MCF 10A (cell line): ENCODE measurements at regions not wholly inside any gene's neighbourhood (a gene's known extent, or its start where the extent isn't known, plus 50 kb on each side); places are given as distances from the start of the nearest gene placed in this dataset.

Experiments
- BruUV-seq: library from RNA; stranded (reverse); fragments of 400-500 nt; replicated peaks from 2 replicates; lab custom pipeline; 2021; lab: Mats Ljungman, UMichigan
- CTCF ChIA-PET: fragments of 300-600 bp; sonication (Branson Sonifier 250); formaldehyde crosslinking; extraction: SDS; loops from one replicate; lab custom pipeline; 2021; ENCODE audit warnings: antibody characterized with exemption, inconsistent platforms; lab: Yijun Ruan, JAX
- POLR2A ChIA-PET: fragments of 300-600, 350-650 bp; sonication (Branson Sonifier 250); formaldehyde crosslinking; extraction: SDS; loops from one replicate; lab custom pipeline; 2020; ENCODE audit warnings: antibody characterized with exemption, inconsistent platforms; lab: Yijun Ruan, JAX
- DNase-seq: peaks from one replicate; pipeline ENCODE4 v3.0.0-alpha.2; 2018; ENCODE audit not compliant: unreplicated experiment
- H3K27ac Mint-ChIP-seq: one replicate; pipeline ENCODE4 v1.8.0; 2022; ENCODE audit warnings: mild to moderate bottlenecking, low read depth, mixed read lengths; ENCODE audit not compliant: unreplicated experiment
- H3K27me3 Mint-ChIP-seq: one replicate; pipeline ENCODE4 v1.8.0; 2022; ENCODE audit warnings: mixed read lengths; ENCODE audit not compliant: insufficient read depth, unreplicated experiment
- H3K36me3 Mint-ChIP-seq: one replicate; pipeline ENCODE4 v1.8.0; 2022; ENCODE audit warnings: mild to moderate bottlenecking, moderate library complexity, mixed read lengths; ENCODE audit not compliant: insufficient read depth, unreplicated experiment
- H3K4me1 Mint-ChIP-seq: one replicate; pipeline ENCODE4 v1.8.0; 2022; ENCODE audit warnings: mixed read lengths; ENCODE audit not compliant: insufficient read depth, unreplicated experiment
- H3K4me3 Mint-ChIP-seq: one replicate; pipeline ENCODE4 v1.8.0; 2022; ENCODE audit warnings: mild to moderate bottlenecking, moderate library complexity, mixed read lengths; ENCODE audit not compliant: unreplicated experiment
- H3K9me3 Mint-ChIP-seq: one replicate; pipeline ENCODE4 v1.8.0; 2022; ENCODE audit warnings: mixed read lengths; ENCODE audit not compliant: unreplicated experiment
- intact Hi-C: fragments of 100-400 bp; cut with micrococcal nuclease; formaldehyde crosslinking; loops from 2 replicates; pipeline ENCODE4 v1.14.1; 2022
- TF ChIP-seq, protein P1 (sequence below): fragments of 200-600 bp; IDR thresholded peaks from one replicate; pipeline ENCODE4 v1.8.0; 2022; ENCODE audit warnings: antibody characterized with exemption, mild to moderate bottlenecking; ENCODE audit not compliant: unreplicated experiment

DNA sequence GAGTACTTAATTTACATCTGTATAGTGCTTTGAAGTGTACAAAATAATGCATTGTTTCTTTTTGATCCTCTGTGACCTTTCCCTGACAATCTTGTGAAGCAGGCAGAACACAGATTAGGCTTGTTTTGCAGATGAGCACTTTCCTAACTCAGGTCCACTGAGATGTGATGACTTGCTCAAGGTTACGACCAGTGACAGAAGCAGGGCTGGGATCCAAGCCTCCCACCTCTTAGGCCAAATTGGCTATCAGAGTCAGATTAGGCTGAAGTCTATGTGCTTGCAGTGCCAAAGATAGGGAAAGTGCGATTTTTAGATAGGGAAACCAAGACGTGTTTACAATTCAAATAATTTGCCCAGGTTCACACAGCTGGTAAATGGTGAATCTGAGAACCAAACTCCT, 147.3 kb downstream of the OMA1 start:
- ChIA-PET POLR2A (no interaction called here), CTCF (no interaction called here)
- intact Hi-C loops: no loop called here

DNA sequence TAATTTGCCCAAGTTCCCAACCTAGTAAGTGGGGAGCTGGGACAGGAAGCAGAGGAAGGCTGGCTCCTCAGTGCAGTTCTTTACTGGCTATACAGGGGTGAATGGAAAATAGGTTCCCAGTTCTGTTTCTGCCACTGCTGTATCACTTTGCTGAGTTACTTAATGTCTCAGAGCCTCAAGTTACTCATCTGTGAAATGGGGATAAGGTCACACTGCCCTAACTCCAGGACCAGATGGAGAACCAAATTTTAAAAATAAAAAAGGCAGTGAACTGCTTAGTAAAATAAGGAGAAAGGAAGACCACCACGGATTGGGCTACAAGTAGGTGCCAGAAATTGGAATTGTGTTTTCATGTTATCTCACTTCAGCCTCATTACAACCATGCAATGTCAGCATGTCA, 147.8 kb downstream of the OMA1 start:
- Mint-ChIP-seq H3K36me3 (no peaks in the 10 kb centered on the region), H3K27me3 (peaks cover 11% of the 10 kb centered on the region), H3K4me1 (peaks cover 26% of the 10 kb centered on the region), H3K9me3 (no peaks in the 10 kb centered on the region), H3K4me3 (no peak overlapping the region), H3K27ac (no peak overlapping the region)
- DNase-seq: no peak
- TF ChIP-seq, protein P1, sequence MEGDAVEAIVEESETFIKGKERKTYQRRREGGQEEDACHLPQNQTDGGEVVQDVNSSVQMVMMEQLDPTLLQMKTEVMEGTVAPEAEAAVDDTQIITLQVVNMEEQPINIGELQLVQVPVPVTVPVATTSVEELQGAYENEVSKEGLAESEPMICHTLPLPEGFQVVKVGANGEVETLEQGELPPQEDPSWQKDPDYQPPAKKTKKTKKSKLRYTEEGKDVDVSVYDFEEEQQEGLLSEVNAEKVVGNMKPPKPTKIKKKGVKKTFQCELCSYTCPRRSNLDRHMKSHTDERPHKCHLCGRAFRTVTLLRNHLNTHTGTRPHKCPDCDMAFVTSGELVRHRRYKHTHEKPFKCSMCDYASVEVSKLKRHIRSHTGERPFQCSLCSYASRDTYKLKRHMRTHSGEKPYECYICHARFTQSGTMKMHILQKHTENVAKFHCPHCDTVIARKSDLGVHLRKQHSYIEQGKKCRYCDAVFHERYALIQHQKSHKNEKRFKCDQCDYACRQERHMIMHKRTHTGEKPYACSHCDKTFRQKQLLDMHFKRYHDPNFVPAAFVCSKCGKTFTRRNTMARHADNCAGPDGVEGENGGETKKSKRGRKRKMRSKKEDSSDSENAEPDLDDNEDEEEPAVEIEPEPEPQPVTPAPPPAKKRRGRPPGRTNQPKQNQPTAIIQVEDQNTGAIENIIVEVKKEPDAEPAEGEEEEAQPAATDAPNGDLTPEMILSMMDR: no peak
- intact Hi-C loops: no loop called here
- ChIA-PET POLR2A (interaction anchor here (0.6 kb wide), 1 partner anchor 150 kb away, joined by 3 read pairs; no protein-coding TSS in a partner anchor), CTCF (no interaction called here)
- no TSS peak for BruUV-seq

More for the DNA sequence above, 147.3 kb downstream of the OMA1 start:
- H3K36me3 Mint-ChIP-seq: no peaks in the 10 kb centered on the region
- TF ChIP-seq, protein P1: no peak
- peaks cover 26% of the 10 kb centered on the region for H3K4me1 Mint-ChIP-seq
- BruUV-seq: no TSS peak
- H3K9me3 Mint-ChIP-seq: no peaks in the 10 kb centered on the region
- H3K4me3 Mint-ChIP-seq: no peak overlapping the region
- no peak for DNase-seq
- peaks cover 11% of the 10 kb centered on the region for H3K27me3 Mint-ChIP-seq
- H3K27ac Mint-ChIP-seq: no peak overlapping the region

DNA sequence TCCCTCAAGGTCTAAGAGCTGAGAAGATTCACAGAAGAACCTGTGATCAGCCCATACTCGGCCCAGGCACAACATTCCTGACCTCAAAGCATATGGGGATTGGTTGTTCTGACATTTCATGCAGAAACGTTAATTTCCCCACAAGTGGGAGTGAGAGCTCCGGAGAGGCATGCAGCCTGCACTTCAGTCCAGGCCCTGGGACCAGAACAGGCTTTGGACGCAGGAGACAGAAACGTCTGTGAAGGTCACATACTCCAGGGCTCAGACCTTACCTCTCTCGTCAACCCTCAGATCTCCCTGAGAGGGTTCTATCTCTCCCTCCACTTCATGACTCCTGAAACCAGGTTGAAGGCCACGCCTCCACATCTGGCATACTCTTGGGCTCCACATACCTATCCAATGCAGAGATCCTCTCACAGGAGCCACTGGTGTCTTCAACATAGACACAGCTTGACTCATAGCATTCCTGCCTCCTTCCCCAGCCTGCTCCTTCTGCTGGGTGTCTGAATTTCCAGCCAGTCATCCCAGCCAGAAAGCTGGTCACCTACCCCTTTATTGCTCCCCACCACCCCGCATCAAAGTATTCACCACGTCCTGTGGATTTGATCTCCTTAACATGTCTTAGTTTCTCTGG, 149.2 kb downstream of the OMA1 start:
- no TSS peak for BruUV-seq
- TF ChIP-seq, protein P1: no peak
- no peak overlapping the region for H3K4me3 Mint-ChIP-seq
- intact Hi-C loops: no loop called here
- H3K9me3 Mint-ChIP-seq: no peaks in the 10 kb centered on the region
- ChIA-PET CTCF (no interaction called here), POLR2A (no interaction called here)
- no peaks in the 10 kb centered on the region for H3K36me3 Mint-ChIP-seq
- H3K27ac Mint-ChIP-seq: no peak overlapping the region
- DNase-seq: peak; percentile 8
- H3K27me3 Mint-ChIP-seq: peaks cover 6% of the 10 kb centered on the region
- H3K4me1 Mint-ChIP-seq: peaks cover 23% of the 10 kb centered on the region

DNA sequence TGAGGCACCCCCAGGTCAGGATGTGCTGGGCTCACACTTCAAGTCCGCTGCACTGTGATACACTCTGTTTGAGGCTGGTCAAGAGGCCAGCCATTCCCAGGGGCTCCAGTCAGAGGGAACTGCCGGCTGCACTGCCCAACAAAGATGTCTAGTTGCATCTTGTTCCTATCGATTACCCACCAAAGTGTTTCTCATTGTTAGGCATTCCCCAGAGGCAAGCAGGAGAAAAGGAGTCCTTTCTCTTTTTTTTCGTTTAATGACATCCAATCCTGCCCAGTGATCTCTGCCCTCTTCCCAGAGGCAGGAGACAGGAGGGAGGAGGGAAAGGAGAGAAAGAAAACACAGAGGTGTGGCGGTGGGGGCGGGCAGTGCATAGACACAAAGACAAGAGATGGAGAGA, 150.4 kb downstream of the OMA1 start:
- Mint-ChIP-seq H3K36me3 (no peaks in the 10 kb centered on the region), H3K9me3 (no peaks in the 10 kb centered on the region), H3K27ac (no peak overlapping the region), H3K4me1 (peaks cover 20% of the 10 kb centered on the region), H3K4me3 (no peak overlapping the region), H3K27me3 (no peaks in the 10 kb centered on the region)
- POLR2A ChIA-PET: no interaction called here
- intact Hi-C loops: no loop called here
- CTCF ChIA-PET: no interaction called here
- TF ChIP-seq, protein P1: no peak
- BruUV-seq: no TSS peak
- DNase-seq: no peak
